A549 (cell line): ENCODE measurements at regions not wholly inside any gene's neighbourhood (a gene's known extent, or its start where the extent isn't known, plus 50 kb on each side); places are given as distances from the start of the nearest gene placed in this dataset.

ENCODE experiments used
- EHF ChIP-seq: fragments of 250-450 bp; sonication (Bioruptor Pico); IDR thresholded peaks from 2 replicates; pipeline ENCODE4 v1.5.0; 2020; ENCODE audit warnings: mild to moderate bottlenecking
- EP300 ChIP-seq, 2 experiments: fragments of >200 bp; sonication (Bioruptor Twin); formaldehyde crosslinking; IDR thresholded peaks; 2 replicates in 1 of 2; 3 replicates in 1 of 2; pipeline ENCODE4 v1.6.1; 2016 to 2017
- HOXA7 ChIP-seq: fragments of 250-450 bp; sonication (Bioruptor Pico); IDR thresholded peaks from 2 replicates; pipeline ENCODE4 v1.5.0; 2020; ENCODE audit warnings: mild to moderate bottlenecking, moderate library complexity
- POLR2A ChIP-seq: IDR thresholded peaks from 2 replicates; pipeline ENCODE4 v1.6.1; 2012; ENCODE audit warnings: mild to moderate bottlenecking, low read length
- RAD21 ChIP-seq, 2 experiments: fragments of >200 bp in 1 of 2; sonication (Bioruptor Twin) in 1 of 2; formaldehyde crosslinking in 1 of 2; IDR thresholded peaks in 1 of 2; conservative IDR thresholded peaks in 1 of 2; 2 replicates in 1 of 2; 3 replicates in 1 of 2; pipeline ENCODE4 v1.6.1; 2012 to 2018; ENCODE audit warnings: inconsistent platforms in 1 of 2
- REST ChIP-seq: fragments of 200-600 bp; sonication (generic); IDR thresholded peaks from 2 replicates; pipeline ENCODE4 v1.6.1; 2016; ENCODE audit warnings: antibody characterized with exemption, mild to moderate bottlenecking, moderate library complexity
- RFX5 ChIP-seq: fragments of 450-650 bp; IDR thresholded peaks from 2 replicates; pipeline ENCODE4 v1.7.1; 2014; ENCODE audit warnings: antibody characterized with exemption, mild to moderate bottlenecking, moderate library complexity
- SREBF2 ChIP-seq: fragments of 450-650 bp; IDR thresholded peaks from 2 replicates; pipeline ENCODE4 v1.6.1; 2014; ENCODE audit warnings: mild to moderate bottlenecking, moderate library complexity
- TF ChIP-seq, protein P1 (sequence below): fragments of >200 bp; sonication (Bioruptor Twin); formaldehyde crosslinking; IDR thresholded peaks from 3 replicates; pipeline ENCODE4 v1.5.1; 2016

DNA sequence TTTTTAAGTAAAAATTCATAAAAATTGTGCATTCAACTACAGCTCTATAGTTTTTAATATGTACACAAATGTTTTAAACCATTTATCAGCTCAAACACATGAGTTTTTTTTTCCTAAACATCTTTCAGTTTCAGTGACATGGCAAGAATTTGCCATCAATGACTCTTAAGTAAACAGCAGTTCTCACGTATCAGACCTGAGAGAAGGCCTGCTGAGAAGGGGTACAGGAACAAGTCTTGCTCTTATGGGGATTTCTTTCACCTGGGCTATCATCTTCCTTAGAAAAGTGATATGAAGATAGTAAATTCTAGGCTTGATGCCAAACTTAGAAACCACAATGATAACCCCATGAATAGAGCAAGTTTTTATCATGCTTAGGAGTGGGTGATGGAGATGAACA, 467.8 kb downstream of the ARL4A start:
- TF ChIP-seq RAD21 (conservative IDR thresholded peaks at IDR 0.05 in 1 of 2, IDR thresholded peaks at IDR 0.05 in 1 of 2) (no peak), EP300 (IDR thresholded peaks at IDR 0.05) (no peak), HOXA7 (CRISPR knock-in tag) (no peak), REST (no peak), RFX5 (no peak), POLR2A (no peak), EHF (no peak), SREBF2 (no peak)
- TF ChIP-seq, protein P1, sequence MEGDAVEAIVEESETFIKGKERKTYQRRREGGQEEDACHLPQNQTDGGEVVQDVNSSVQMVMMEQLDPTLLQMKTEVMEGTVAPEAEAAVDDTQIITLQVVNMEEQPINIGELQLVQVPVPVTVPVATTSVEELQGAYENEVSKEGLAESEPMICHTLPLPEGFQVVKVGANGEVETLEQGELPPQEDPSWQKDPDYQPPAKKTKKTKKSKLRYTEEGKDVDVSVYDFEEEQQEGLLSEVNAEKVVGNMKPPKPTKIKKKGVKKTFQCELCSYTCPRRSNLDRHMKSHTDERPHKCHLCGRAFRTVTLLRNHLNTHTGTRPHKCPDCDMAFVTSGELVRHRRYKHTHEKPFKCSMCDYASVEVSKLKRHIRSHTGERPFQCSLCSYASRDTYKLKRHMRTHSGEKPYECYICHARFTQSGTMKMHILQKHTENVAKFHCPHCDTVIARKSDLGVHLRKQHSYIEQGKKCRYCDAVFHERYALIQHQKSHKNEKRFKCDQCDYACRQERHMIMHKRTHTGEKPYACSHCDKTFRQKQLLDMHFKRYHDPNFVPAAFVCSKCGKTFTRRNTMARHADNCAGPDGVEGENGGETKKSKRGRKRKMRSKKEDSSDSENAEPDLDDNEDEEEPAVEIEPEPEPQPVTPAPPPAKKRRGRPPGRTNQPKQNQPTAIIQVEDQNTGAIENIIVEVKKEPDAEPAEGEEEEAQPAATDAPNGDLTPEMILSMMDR, result no peak
